IgD-negative memory B cell (primary cell): ENCODE measurements at regions not wholly inside any gene's neighbourhood (a gene's known extent, or its start where the extent isn't known, plus 50 kb on each side); places are given as distances from the start of the nearest gene placed in this dataset.
"Not testable (repeated sequence)": the region's sequence is repeated elsewhere in the genome, so short reads cannot be mapped to it uniquely, and the experiment has no call there.

Experiments used
- H3K27ac Mint-ChIP-seq, 3 donors: one replicate each; pipeline ENCODE4 v1.8.0; 2020 to 2022; ENCODE audit warnings: mild to moderate bottlenecking in 3 of 3, mixed read lengths in 3 of 3, moderate library complexity in 1 of 3
- H3K27me3 Mint-ChIP-seq: one replicate; pipeline ENCODE4 v1.8.0; 2021; ENCODE audit warnings: mixed read lengths
- H3K36me3 Mint-ChIP-seq: one replicate; pipeline ENCODE4 v1.8.0; 2020; ENCODE audit warnings: mild to moderate bottlenecking, mixed read lengths
- H3K4me1 Mint-ChIP-seq, 3 donors: one replicate each; pipeline ENCODE4 v1.8.0; 2020 to 2022; ENCODE audit warnings: mixed read lengths in 3 of 3, mild to moderate bottlenecking in 1 of 3
- H3K4me3 Mint-ChIP-seq, 4 donors: one replicate each; pipeline ENCODE4 v1.8.0; 2020 to 2022; ENCODE audit warnings: mild to moderate bottlenecking in 4 of 4, mixed read lengths in 4 of 4, moderate library complexity in 3 of 4
- H3K9me3 Mint-ChIP-seq, 3 donors: one replicate each; pipeline ENCODE4 v1.8.0; 2020 to 2021; ENCODE audit warnings: mixed read lengths in 3 of 3, mild to moderate bottlenecking in 1 of 3

DNA sequence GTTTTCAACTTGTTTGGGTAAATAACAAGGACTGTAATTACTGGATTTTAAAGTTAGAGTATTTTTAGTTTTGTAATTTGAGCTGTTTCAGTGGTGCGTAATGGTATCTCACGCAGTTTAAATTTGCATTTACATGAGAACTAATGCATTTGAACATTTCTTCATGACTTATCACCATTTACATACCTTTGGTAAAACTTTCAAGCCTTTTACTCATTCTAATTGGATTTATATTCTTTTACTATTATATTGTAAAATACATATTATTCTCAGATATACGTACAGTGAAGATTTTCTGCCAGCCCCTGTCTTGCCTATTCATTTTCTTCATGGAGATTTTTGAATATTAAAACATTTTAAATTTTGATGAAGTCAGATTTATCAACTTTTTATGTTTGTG lies 703.8 kb downstream of the MECOM start:
- H3K4me1 Mint-ChIP-seq: no peaks in the 10 kb centered on the region
- H3K4me3 Mint-ChIP-seq: no peak overlapping the region
- no peaks in the 10 kb centered on the region for H3K27me3 Mint-ChIP-seq
- no peaks in the 10 kb centered on the region for H3K36me3 Mint-ChIP-seq
- H3K9me3 Mint-ChIP-seq: peaks cover 0 to 6% (median 0%) of the 10 kb centered on the region in 3 donors
- H3K27ac Mint-ChIP-seq: no peak overlapping the region

DNA sequence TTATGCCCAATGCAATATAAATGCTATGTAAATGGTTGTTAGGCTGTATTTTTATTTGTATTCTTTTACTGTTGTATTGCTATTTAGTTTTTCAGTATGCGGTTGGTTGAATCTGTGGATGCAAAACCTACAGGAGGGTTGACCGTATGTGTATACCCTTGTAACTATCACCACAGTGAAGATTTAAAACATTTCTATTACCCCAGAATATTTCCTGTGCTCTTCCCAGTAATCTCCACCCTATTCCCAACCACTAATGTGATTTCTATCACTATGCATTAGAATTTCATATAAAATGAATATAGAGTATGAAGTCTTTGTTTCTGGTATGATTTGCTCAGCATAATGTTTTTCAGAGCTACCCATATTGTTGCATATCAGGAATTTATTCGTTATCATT lies 705.0 kb downstream of the MECOM start:
- Mint-ChIP-seq H3K9me3 (peaks cover 0 to 6% (median 0%) of the 10 kb centered on the region in 3 donors), H3K36me3 (no peaks in the 10 kb centered on the region), H3K4me1 (no peaks in the 10 kb centered on the region), H3K27me3 (no peaks in the 10 kb centered on the region), H3K27ac (no peak overlapping the region), H3K4me3 (no peak overlapping the region)

DNA sequence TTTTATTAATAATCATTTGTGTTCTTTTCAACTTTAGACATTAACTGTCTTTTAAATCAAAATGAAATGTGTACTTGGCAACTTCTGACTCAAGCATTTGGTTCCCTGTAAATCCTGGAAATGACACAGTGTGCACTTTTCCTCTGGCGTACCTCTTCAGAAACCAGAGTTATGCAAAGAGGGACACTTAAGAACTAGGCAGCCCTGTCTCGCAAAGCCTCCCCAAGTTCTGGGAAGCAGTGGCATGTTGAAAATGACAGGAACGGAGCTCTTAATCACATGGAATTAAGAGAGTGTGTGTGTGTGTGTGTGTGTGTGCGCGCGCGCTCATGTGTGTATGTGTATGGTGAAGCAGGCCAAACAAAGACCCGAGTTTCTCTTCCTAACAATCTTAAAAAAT lies 707.4 kb downstream of the MECOM start:
- no peaks in the 10 kb centered on the region for H3K36me3 Mint-ChIP-seq
- no peaks in the 10 kb centered on the region for H3K4me1 Mint-ChIP-seq
- peaks cover 0 to 3% (median 0%) of the 10 kb centered on the region in 3 donors for H3K9me3 Mint-ChIP-seq
- no peaks in the 10 kb centered on the region for H3K27me3 Mint-ChIP-seq
- no peak overlapping the region for H3K4me3 Mint-ChIP-seq
- no peak overlapping the region for H3K27ac Mint-ChIP-seq

- no peak overlapping the region for H3K4me3 Mint-ChIP-seq
- H3K27ac Mint-ChIP-seq: no peak overlapping the region
- no peaks in the 10 kb centered on the region for H3K4me1 Mint-ChIP-seq
- no peaks in the 10 kb centered on the region for H3K36me3 Mint-ChIP-seq
- H3K27me3 Mint-ChIP-seq: no peaks in the 10 kb centered on the region
- no peaks in the 10 kb centered on the region for H3K9me3 Mint-ChIP-seq
These were observed 711.0 kb downstream of the MECOM start for GRCh38 chr3:168952551-168952950.

- Mint-ChIP-seq H3K4me3 (no peak overlapping the region), H3K27ac (no peak overlapping the region)
These were observed 711.6 kb downstream of the MECOM start for GRCh38 chr3:168951884-168952283.

GRCh38 chr3:168951368-168951767 lies 712.1 kb downstream of the MECOM start:
- H3K4me3 Mint-ChIP-seq: no peak overlapping the region
- H3K36me3 Mint-ChIP-seq: no peaks in the 10 kb centered on the region
- no peaks in the 10 kb centered on the region for H3K9me3 Mint-ChIP-seq
- no peaks in the 10 kb centered on the region for H3K27me3 Mint-ChIP-seq
- H3K27ac Mint-ChIP-seq: no peak overlapping the region
- H3K4me1 Mint-ChIP-seq: no peaks in the 10 kb centered on the region

More at GRCh38 chr3:168951884-168952283, 711.6 kb downstream of the MECOM start:
- Mint-ChIP-seq H3K36me3 (no peaks in the 10 kb centered on the region), H3K27me3 (no peaks in the 10 kb centered on the region), H3K9me3 (no peaks in the 10 kb centered on the region), H3K4me1 (no peaks in the 10 kb centered on the region)

- no peaks in the 10 kb centered on the region for H3K9me3 Mint-ChIP-seq
- H3K27ac Mint-ChIP-seq: no peak overlapping the region
- H3K4me1 Mint-ChIP-seq: no peaks in the 10 kb centered on the region
- H3K36me3 Mint-ChIP-seq: no peaks in the 10 kb centered on the region
- H3K4me3 Mint-ChIP-seq: no peak overlapping the region
- H3K27me3 Mint-ChIP-seq: no peaks in the 10 kb centered on the region
These were observed 712.9 kb downstream of the MECOM start for GRCh38 chr3:168950622-168951021.

GRCh38 chr3:168939651-168940238 lies 723.8 kb downstream of the MECOM start:
- no peak overlapping the region for H3K27ac Mint-ChIP-seq
- H3K36me3 Mint-ChIP-seq: no peaks in the 10 kb centered on the region
- H3K4me1 Mint-ChIP-seq: no peaks in the 10 kb centered on the region
- no peak overlapping the region for H3K4me3 Mint-ChIP-seq
- peaks cover 0 to 2% (median 0%) of the 10 kb centered on the region in 3 donors for H3K9me3 Mint-ChIP-seq
- H3K27me3 Mint-ChIP-seq: no peaks in the 10 kb centered on the region

- no peak overlapping the region for H3K4me3 Mint-ChIP-seq
- no peaks in the 10 kb centered on the region for H3K27me3 Mint-ChIP-seq
- no peaks in the 10 kb centered on the region for H3K36me3 Mint-ChIP-seq
- no peaks in the 10 kb centered on the region for H3K4me1 Mint-ChIP-seq
- peaks cover 8 to 20% (median 14%) of the 10 kb centered on the region in 3 donors for H3K9me3 Mint-ChIP-seq
- H3K27ac Mint-ChIP-seq: no peak overlapping the region
These were observed 729.9 kb downstream of the MECOM start for GRCh38 chr3:168933614-168934013.

DNA sequence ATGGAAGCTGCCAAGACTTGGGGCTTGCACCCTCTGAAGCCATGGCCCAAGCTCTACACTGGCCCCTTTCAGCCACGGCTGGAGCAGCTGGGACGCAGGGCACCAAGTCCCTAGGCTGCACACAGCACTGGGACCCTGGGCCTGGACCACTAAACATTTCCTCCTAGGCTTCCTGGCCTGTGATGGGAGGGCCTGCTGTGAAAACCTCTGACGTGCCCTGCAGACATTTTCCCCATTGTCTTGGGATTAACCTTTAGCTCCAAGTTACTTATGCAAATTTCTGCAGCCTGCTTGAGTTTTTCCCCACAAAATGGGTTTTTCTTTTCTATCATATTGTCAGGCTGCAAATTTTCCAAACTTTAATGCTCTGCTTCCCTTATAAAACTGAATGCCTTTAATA lies 733.5 kb downstream of the MECOM start:
- not testable (repeated sequence) for H3K27ac Mint-ChIP-seq, H3K4me1 Mint-ChIP-seq, H3K4me3 Mint-ChIP-seq, H3K36me3 Mint-ChIP-seq, H3K27me3 Mint-ChIP-seq
- H3K9me3 Mint-ChIP-seq: peaks cover 9 to 20% (median 14%) of the 10 kb centered on the region in 3 donors

GRCh38 chr3:168926426-168926825 lies 737.1 kb downstream of the MECOM start:
- H3K27me3 Mint-ChIP-seq: no peaks in the 10 kb centered on the region
- no peak overlapping the region for H3K4me3 Mint-ChIP-seq
- H3K36me3 Mint-ChIP-seq: no peaks in the 10 kb centered on the region
- H3K27ac Mint-ChIP-seq: no peak overlapping the region
- H3K9me3 Mint-ChIP-seq: peaks cover 0 to 5% (median 5%) of the 10 kb centered on the region in 3 donors
- H3K4me1 Mint-ChIP-seq: no peaks in the 10 kb centered on the region

DNA sequence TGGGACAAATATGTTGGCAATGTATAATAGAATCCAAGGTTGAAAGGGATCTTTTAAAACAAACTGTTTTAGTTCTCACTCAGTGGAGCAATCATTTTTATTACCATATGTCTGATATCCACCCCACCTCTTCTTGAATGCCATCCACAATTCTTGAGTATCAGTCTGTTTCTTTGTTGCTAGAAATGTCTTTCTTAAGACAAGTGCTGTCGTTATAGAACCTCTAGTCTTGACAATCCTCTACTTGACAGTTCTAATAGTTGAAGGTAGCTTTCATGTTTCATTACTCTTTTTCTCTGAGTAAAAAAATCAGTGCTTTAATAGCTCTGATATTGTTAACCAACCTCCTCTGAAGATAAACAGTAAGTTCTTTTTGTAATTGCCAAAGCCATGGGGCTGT lies 737.9 kb downstream of the MECOM start:
- no peak overlapping the region for H3K4me3 Mint-ChIP-seq
- H3K4me1 Mint-ChIP-seq: no peaks in the 10 kb centered on the region
- H3K27ac Mint-ChIP-seq: no peak overlapping the region
- no peaks in the 10 kb centered on the region for H3K36me3 Mint-ChIP-seq
- H3K9me3 Mint-ChIP-seq: peaks cover 0 to 2% (median 2%) of the 10 kb centered on the region in 3 donors
- H3K27me3 Mint-ChIP-seq: no peaks in the 10 kb centered on the region

DNA sequence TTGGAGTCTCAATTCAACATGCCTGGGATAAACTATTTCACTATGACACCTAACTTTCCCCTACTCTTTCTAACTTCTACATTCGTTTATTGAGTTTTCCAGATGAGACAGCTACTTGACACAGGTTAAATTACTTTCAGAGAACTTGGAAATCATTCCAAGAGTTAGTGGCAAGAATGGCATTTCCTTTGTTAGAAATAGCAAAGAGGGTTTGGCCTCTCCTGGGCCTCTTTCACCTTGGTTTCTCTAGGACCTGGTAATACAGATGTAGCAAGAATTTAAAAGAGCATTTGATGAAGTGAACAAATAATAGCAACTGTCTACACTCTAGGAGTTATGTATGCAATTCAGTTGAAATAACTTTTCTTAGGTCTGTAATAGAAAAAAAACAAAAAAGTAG lies 748.9 kb downstream of the MECOM start:
- Mint-ChIP-seq H3K27ac (no peak overlapping the region), H3K27me3 (no peaks in the 10 kb centered on the region), H3K4me3 (no peak overlapping the region), H3K4me1 (no peaks in the 10 kb centered on the region), H3K36me3 (no peaks in the 10 kb centered on the region), H3K9me3 (peaks cover 0 to 2% (median 2%) of the 10 kb centered on the region in 3 donors)

- Mint-ChIP-seq H3K27me3 (no peaks in the 10 kb centered on the region), H3K9me3 (peaks cover 0 to 4% (median 3%) of the 10 kb centered on the region in 3 donors), H3K4me3 (no peak overlapping the region), H3K27ac (no peak overlapping the region), H3K36me3 (peaks cover 2% of the 10 kb centered on the region), H3K4me1 (no peaks in the 10 kb centered on the region)
These were observed 754.3 kb downstream of the MECOM start for GRCh38 chr3:168909260-168909659.

DNA sequence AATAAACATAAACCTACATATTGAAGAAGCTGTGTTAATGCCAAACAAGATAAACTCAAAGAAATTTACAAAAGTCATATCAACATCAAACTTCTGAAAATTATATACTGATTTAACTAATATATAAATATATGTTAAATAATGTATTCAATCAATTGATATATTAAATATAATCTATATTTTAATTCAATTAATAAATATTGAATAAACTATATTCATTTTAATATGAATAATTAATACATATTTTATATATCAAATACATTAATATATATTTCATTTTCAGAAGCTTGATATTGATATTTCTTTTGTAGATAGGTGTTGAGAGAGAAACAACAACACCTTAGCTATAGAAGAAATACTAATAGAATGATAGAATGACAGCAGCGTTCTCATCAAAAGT lies 768.1 kb downstream of the MECOM start:
- Mint-ChIP-seq H3K27me3 (no peaks in the 10 kb centered on the region), H3K27ac (no peak overlapping the region), H3K4me1 (no peaks in the 10 kb centered on the region), H3K36me3 (no peaks in the 10 kb centered on the region), H3K4me3 (no peak overlapping the region), H3K9me3 (peaks cover 2 to 10% (median 9%) of the 10 kb centered on the region in 3 donors)

DNA sequence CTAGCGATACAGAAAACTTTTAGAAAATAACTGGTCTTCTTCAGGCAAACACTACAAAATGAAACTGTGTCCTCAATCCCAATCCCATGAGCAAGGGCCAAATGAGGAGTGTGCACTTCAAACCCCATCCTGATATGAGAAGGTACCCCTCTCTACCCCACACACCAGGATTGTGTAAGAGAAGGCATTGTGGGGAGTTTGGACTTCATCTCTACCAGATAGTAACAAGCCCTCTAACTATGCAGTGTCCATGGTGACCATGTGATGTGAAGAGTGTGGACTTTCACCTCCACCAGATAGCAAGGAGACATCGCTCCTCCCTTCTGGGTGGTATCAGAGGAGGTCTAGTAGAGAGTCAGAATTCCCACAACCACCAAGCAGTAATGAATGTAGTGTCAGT lies 769.3 kb downstream of the MECOM start:
- H3K9me3 Mint-ChIP-seq: peaks cover 2 to 10% (median 9%) of the 10 kb centered on the region in 3 donors
- no peaks in the 10 kb centered on the region for H3K27me3 Mint-ChIP-seq
- no peaks in the 10 kb centered on the region for H3K36me3 Mint-ChIP-seq
- H3K27ac Mint-ChIP-seq: no peak overlapping the region
- H3K4me3 Mint-ChIP-seq: no peak overlapping the region
- no peaks in the 10 kb centered on the region for H3K4me1 Mint-ChIP-seq
